Parathyroid adenoma (tissue), 2 donors: ENCODE measurements at regions not wholly inside any gene's neighbourhood (a gene's known extent, or its start where the extent isn't known, plus 50 kb on each side); places are given as distances from the start of the nearest gene placed in this dataset.

Experiments
- H2AFZ ChIP-seq: fragments of 300-600 bp; sonication (generic); one replicate; pipeline ENCODE4 v1.7.0; 2017; ENCODE audit warnings: antibody characterized with exemption, mild to moderate bottlenecking
- H3K27ac ChIP-seq: fragments of 300-600 bp; sonication (generic); one replicate; pipeline ENCODE4 v1.7.0; 2017
- H3K27me3 ChIP-seq: fragments of 300-600 bp; sonication (generic); one replicate; pipeline ENCODE4 v1.7.0; 2017; ENCODE audit warnings: low read length; ENCODE audit not compliant: control insufficient read depth, insufficient read depth
- H3K36me3 ChIP-seq: fragments of 300-600 bp; sonication (generic); one replicate; pipeline ENCODE4 v1.7.0; 2017; ENCODE audit warnings: low read length; ENCODE audit not compliant: control insufficient read depth, insufficient read depth
- H3K4me1 ChIP-seq: fragments of 300-600 bp; sonication (generic); one replicate; pipeline ENCODE4 v1.7.0; 2017; ENCODE audit warnings: control low read depth
- H3K4me2 ChIP-seq: fragments of 300-600 bp; sonication (generic); one replicate; pipeline ENCODE4 v1.7.0; 2017; ENCODE audit warnings: low read length
- H3K4me3 ChIP-seq: fragments of 300-600 bp; sonication (generic); one replicate; pipeline ENCODE4 v1.7.0; 2017; ENCODE audit warnings: low read depth, low read length
- H3K79me2 ChIP-seq: fragments of 300-600 bp; sonication (generic); one replicate; pipeline ENCODE4 v1.7.0; 2017; ENCODE audit warnings: control low read depth
- H3K9ac ChIP-seq: fragments of 300-600 bp; sonication (generic); one replicate; pipeline ENCODE4 v1.7.0; 2017; ENCODE audit warnings: mild to moderate bottlenecking
- H3K9me3 ChIP-seq: fragments of 300-600 bp; sonication (generic); one replicate; pipeline ENCODE4 v1.7.0; 2017; ENCODE audit warnings: low read length; ENCODE audit not compliant: control insufficient read depth
- TF ChIP-seq, protein P1 (sequence below): fragments of 300-600 bp; sonication (generic); IDR thresholded peaks from one replicate; pipeline ENCODE4 v1.7.0; 2017; ENCODE audit warnings: antibody characterized with exemption, mild to moderate bottlenecking
- donor health status: primary hyperparathyroidism.

DNA sequence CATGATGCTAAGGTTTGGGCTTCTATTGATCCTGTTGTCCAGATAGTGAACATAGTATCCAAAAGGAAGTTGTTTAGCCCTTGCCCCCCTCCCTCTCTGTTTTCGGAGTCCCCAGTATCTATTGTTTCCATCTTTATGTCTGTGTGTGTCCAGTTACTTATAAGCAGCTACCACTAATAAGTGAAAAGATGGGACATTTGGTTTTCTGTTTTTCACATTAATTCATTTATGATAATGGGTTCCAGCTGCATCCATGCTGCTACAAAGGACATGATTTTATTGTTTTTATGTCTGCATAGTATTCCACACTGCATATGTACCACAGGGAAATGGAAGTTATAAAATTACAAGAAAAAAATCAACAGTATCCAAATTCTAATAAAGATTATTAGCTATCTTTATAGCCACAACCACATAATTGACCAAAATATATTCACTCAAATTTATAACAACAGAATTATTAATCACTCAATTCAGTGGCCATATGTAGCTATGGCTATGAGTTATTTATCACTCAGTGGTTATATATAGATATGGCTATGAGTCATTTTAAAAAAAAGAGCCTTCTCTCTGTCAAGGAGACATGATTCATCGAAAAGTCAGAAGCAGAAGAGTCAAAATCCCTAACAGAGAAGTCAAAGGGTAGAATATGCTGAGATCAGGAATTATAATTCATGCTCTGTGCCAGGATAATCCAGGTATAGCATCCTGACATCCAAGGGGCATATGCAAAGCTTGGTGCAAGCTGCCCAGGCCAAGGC, 367.5 kb downstream of the DEPDC1B start:
- Histone ChIP-seq H3K9ac (no peak overlapping the region), H3K4me1 (no peaks in the 10 kb centered on the region), H3K79me2 (no peaks in the 10 kb centered on the region), H2AFZ (no peak overlapping the region), H3K4me2 (no peak overlapping the region), H3K9me3 (no peaks in the 10 kb centered on the region), H3K36me3 (no peaks in the 10 kb centered on the region), H3K4me3 (no peak overlapping the region), H3K27me3 (no peaks in the 10 kb centered on the region), H3K27ac (no peak overlapping the region)
- TF ChIP-seq, protein P1, sequence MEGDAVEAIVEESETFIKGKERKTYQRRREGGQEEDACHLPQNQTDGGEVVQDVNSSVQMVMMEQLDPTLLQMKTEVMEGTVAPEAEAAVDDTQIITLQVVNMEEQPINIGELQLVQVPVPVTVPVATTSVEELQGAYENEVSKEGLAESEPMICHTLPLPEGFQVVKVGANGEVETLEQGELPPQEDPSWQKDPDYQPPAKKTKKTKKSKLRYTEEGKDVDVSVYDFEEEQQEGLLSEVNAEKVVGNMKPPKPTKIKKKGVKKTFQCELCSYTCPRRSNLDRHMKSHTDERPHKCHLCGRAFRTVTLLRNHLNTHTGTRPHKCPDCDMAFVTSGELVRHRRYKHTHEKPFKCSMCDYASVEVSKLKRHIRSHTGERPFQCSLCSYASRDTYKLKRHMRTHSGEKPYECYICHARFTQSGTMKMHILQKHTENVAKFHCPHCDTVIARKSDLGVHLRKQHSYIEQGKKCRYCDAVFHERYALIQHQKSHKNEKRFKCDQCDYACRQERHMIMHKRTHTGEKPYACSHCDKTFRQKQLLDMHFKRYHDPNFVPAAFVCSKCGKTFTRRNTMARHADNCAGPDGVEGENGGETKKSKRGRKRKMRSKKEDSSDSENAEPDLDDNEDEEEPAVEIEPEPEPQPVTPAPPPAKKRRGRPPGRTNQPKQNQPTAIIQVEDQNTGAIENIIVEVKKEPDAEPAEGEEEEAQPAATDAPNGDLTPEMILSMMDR, result no peak

DNA sequence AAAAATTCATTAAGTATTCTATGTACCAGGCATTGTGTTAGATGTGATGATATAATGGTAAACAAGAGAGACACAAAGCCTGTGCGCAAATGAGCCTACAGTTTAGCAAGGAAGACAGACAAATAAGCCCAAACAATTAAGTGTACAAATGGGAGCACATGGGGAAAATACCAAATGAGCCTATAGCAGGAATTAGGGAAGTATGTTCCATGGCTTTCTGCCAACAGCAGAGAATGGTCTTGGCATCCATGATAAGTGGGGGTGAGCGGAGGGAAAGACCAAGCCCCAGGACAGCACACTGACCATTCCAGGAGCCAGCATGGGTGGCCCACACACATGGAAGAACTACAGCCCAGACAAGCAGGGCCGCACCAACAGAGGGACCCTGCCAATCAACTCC, 369.7 kb downstream of the DEPDC1B start:
- H3K4me1 ChIP-seq, result no peaks in the 10 kb centered on the region
- H3K27ac ChIP-seq, result no peak overlapping the region
- no peak overlapping the region for H3K4me2 ChIP-seq

GRCh38 chr5:60325870-60326269, 374.1 kb downstream of the DEPDC1B start:
- Histone ChIP-seq H2AFZ (no peak overlapping the region), H3K27ac (no peak overlapping the region), H3K9me3 (no peaks in the 10 kb centered on the region), H3K4me1 (no peaks in the 10 kb centered on the region), H3K4me3 (no peak overlapping the region), H3K36me3 (no peaks in the 10 kb centered on the region), H3K9ac (no peak overlapping the region), H3K4me2 (no peak overlapping the region), H3K79me2 (no peaks in the 10 kb centered on the region), H3K27me3 (no peaks in the 10 kb centered on the region)
- TF ChIP-seq, protein P1, result no peak

More for the DNA sequence above, 369.7 kb downstream of the DEPDC1B start:
- Histone ChIP-seq H3K36me3 (no peaks in the 10 kb centered on the region), H3K9me3 (no peaks in the 10 kb centered on the region), H3K9ac (no peak overlapping the region), H3K4me3 (no peak overlapping the region), H2AFZ (no peak overlapping the region), H3K27me3 (no peaks in the 10 kb centered on the region), H3K79me2 (no peaks in the 10 kb centered on the region)
- TF ChIP-seq, protein P1, result no peak

- H3K4me1 ChIP-seq, result no peaks in the 10 kb centered on the region
- no peaks in the 10 kb centered on the region for H3K27me3 ChIP-seq
- H3K4me3 ChIP-seq, result no peak overlapping the region
- no peak overlapping the region for H2AFZ ChIP-seq
- H3K4me2 ChIP-seq, result no peak overlapping the region
- no peak overlapping the region for H3K9ac ChIP-seq
- TF ChIP-seq, protein P1, result no peak
- H3K36me3 ChIP-seq, result no peaks in the 10 kb centered on the region
- H3K79me2 ChIP-seq, result no peaks in the 10 kb centered on the region
- H3K9me3 ChIP-seq, result no peaks in the 10 kb centered on the region
- H3K27ac ChIP-seq, result no peak overlapping the region
Observed at GRCh38 chr5:60323596-60323995, 376.4 kb downstream of the DEPDC1B start.

- no peak overlapping the region for H2AFZ ChIP-seq
- no peak overlapping the region for H3K4me3 ChIP-seq
- TF ChIP-seq, protein P1, result no peak
- no peaks in the 10 kb centered on the region for H3K27me3 ChIP-seq
- no peaks in the 10 kb centered on the region for H3K9me3 ChIP-seq
- no peaks in the 10 kb centered on the region for H3K4me1 ChIP-seq
- H3K9ac ChIP-seq, result no peak overlapping the region
- H3K79me2 ChIP-seq, result no peaks in the 10 kb centered on the region
- no peak overlapping the region for H3K4me2 ChIP-seq
- H3K36me3 ChIP-seq, result no peaks in the 10 kb centered on the region
- no peak overlapping the region for H3K27ac ChIP-seq
Observed at GRCh38 chr5:60312098-60312497, 387.9 kb downstream of the DEPDC1B start.
